Fibroblast of lung (primary cell): ENCODE measurements at regions not wholly inside any gene's neighbourhood (a gene's known extent, or its start where the extent isn't known, plus 50 kb on each side); places are given as distances from the start of the nearest gene placed in this dataset.
"Not testable (repeated sequence)": the region's sequence is repeated elsewhere in the genome, so short reads cannot be mapped to it uniquely, and the experiment has no call there.

ENCODE experiments used
- CTCF ChIP-seq, 2 donors: IDR thresholded peaks in 1 of 2; conservative IDR thresholded peaks in 1 of 2; 1 replicate in 1 of 2; 2 replicates in 1 of 2; pipeline ENCODE4 v1.5.1; 2011 to 2012; ENCODE audit warnings: low read length in 2 of 2, control low read depth in 1 of 2, inconsistent platforms in 1 of 2, low read depth in 1 of 2, mild to moderate bottlenecking in 1 of 2
- EZH2 ChIP-seq: IDR thresholded peaks from 2 replicates; pipeline ENCODE4 v1.5.1; 2012; ENCODE audit warnings: low read length, control low read depth, mild to moderate bottlenecking; ENCODE audit errors: missing control alignments

GRCh38 chr7:14967376-14967775 is 64.8 kb upstream of the DGKB start:
- TF ChIP-seq EZH2; CTCF (conservative IDR thresholded peaks at IDR 0.05 in 1 of 2, IDR thresholded peaks at IDR 0.05 in 1 of 2; ENCODE audit: low read depth in 1 of 2, low read length in 2 of 2): not testable (repeated sequence)
